ES-I3 (cell line): ENCODE measurements at regions not wholly inside any gene's neighbourhood (a gene's known extent, or its start where the extent isn't known, plus 50 kb on each side); places are given as distances from the start of the nearest gene placed in this dataset.
"Not testable (repeated sequence)": the region's sequence is repeated elsewhere in the genome, so short reads cannot be mapped to it uniquely, and the experiment has no call there.

Source experiments
- H3K36me3 ChIP-seq: 2 replicates; pipeline ENCODE4 v1.6.1; 2013; ENCODE audit warnings: mild to moderate bottlenecking, low read length, control low read depth, moderate library complexity; ENCODE audit not compliant: insufficient read depth
- H3K4me1 ChIP-seq: 2 replicates; pipeline ENCODE4 v1.6.1; 2013; ENCODE audit warnings: mild to moderate bottlenecking, control low read depth, low read length; ENCODE audit not compliant: insufficient read depth
- H3K9ac ChIP-seq: 2 replicates; pipeline ENCODE4 v1.6.1; 2013; ENCODE audit warnings: low read depth, mild to moderate bottlenecking, low read length, moderate library complexity
- H3K9me3 ChIP-seq: 2 replicates; pipeline ENCODE4 v1.6.1; 2013; ENCODE audit warnings: mild to moderate bottlenecking, low read length, moderate library complexity; ENCODE audit not compliant: control insufficient read depth, insufficient read depth

DNA sequence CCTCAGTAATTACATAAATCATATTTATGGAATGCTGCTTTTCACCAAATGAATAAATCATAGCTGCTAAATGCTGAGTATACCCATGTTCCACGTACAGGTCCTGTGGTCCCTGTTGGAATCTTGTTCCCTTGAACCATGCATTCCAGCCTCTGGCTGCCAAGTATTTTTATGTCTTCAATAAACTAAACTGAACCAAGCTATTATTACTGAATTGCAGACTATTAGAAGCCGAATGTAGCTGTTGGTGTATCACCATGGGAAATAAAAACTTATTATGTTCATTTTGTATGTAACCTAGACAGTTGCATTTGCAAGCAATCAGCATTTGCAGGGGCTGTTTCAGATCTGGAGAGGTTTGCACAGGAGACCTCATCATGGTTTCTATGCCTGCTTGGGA lies 362.4 kb downstream of the ADCYAP1 start:
- no peaks in the 10 kb centered on the region for H3K4me1 ChIP-seq
- H3K36me3 ChIP-seq, result no peaks in the 10 kb centered on the region
- no peaks in the 10 kb centered on the region for H3K9me3 ChIP-seq
- no peak overlapping the region for H3K9ac ChIP-seq

DNA sequence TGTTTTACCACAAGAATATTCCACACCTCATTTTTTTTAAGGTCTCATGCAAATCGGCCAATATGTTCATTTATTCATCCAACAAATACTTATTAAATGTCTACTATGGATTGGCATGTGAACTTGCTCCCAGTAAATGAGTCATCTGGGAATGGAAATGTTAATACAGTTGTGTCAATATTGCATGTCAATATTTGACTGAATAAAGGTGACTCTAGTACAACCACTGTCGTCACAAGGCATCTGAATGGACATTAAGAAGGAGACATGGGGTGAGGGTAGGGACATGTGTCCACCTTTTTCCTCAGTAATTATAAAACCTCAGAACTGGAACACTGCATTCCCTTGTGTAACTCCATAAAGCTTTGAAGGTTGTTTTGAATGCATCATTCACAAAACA lies 365.4 kb downstream of the ADCYAP1 start:
- Histone ChIP-seq H3K4me1 (no peaks in the 10 kb centered on the region), H3K9me3 (no peaks in the 10 kb centered on the region), H3K36me3 (no peaks in the 10 kb centered on the region), H3K9ac (no peak overlapping the region)

DNA sequence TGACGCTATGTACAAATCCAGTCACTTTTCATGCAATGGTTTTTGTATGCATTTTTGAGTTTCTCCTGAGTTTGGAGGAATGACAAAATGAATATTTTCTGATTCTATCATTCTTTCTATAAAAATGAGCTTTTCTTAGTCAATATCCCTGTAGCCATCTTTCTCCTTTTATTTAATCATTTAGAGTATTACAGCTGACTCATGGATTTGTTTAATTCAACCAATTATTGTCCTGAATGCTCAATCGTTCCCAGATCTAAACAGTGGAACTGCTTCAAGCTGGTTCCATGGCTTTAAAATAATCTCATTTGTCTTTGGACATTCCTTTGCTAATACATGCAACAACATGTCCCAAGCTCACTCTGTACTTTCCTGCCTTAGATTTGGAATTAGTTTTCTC lies 368.8 kb downstream of the ADCYAP1 start:
- H3K9ac ChIP-seq, result no peak overlapping the region
- no peaks in the 10 kb centered on the region for H3K4me1 ChIP-seq
- H3K9me3 ChIP-seq, result no peaks in the 10 kb centered on the region
- H3K36me3 ChIP-seq, result no peaks in the 10 kb centered on the region

- Histone ChIP-seq H3K4me1 (no peaks in the 10 kb centered on the region), H3K9me3 (no peaks in the 10 kb centered on the region), H3K9ac (no peak overlapping the region), H3K36me3 (no peaks in the 10 kb centered on the region)
These were observed 387.5 kb downstream of the ADCYAP1 start for GRCh38 chr18:1292167-1292566.

- H3K9ac ChIP-seq, result no peak overlapping the region
- H3K9me3 ChIP-seq, result no peaks in the 10 kb centered on the region
- H3K4me1 ChIP-seq, result no peaks in the 10 kb centered on the region
- H3K36me3 ChIP-seq, result no peaks in the 10 kb centered on the region
These were observed 389.6 kb downstream of the ADCYAP1 start for GRCh38 chr18:1294229-1294628.

DNA sequence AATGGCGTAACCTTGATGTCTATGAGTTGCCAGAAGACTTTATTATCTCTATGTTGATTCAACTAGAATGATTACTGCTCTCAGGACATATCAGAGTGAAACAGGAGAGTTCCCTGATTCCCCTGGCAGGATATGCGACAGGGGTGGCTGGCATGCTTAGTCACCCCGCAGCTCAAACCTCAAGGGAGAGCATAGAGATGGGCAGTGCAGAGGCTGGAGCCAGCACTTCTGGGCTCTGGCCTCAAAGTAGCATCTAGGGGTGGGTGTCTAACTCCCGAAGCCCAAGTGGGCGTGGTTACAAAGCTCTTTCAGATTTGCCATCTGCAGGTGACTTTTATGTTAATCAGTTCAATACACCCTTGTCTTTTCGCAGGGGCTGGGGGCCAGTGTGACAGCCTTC lies 391.6 kb downstream of the ADCYAP1 start:
- H3K4me1 ChIP-seq, result no peaks in the 10 kb centered on the region
- no peaks in the 10 kb centered on the region for H3K9me3 ChIP-seq
- H3K9ac ChIP-seq, result no peak overlapping the region
- H3K36me3 ChIP-seq, result no peaks in the 10 kb centered on the region

GRCh38 chr18:1302861-1303260 lies 398.2 kb downstream of the ADCYAP1 start:
- Histone ChIP-seq H3K4me1 (no peaks in the 10 kb centered on the region), H3K36me3 (no peaks in the 10 kb centered on the region), H3K9me3 (no peaks in the 10 kb centered on the region), H3K9ac (no peak overlapping the region)

- no peaks in the 10 kb centered on the region for H3K9me3 ChIP-seq
- no peak overlapping the region for H3K9ac ChIP-seq
- H3K4me1 ChIP-seq, result no peaks in the 10 kb centered on the region
- H3K36me3 ChIP-seq, result no peaks in the 10 kb centered on the region
These were observed 399.8 kb downstream of the ADCYAP1 start for GRCh38 chr18:1304392-1304992.

DNA sequence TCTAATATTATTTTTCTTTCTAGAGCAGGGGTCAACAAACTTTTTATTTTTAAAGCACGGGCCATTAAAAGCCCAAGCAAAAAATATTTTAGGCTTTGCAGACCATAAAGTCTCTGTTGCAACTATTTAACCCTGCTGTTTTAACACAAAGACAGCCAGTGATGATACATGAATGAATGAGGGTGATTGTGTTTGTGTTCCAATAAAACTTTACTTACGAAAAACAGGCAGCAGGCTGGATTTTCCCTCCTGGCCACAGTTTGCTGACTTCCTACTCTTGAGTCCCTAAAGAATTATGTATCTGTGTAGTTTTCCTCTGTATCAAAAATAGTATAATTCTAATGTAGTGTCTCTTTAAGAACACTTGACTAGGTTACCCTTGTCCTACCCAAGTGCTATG lies 402.0 kb downstream of the ADCYAP1 start:
- Histone ChIP-seq H3K4me1 (no peaks in the 10 kb centered on the region), H3K9ac (no peak overlapping the region), H3K9me3 (no peaks in the 10 kb centered on the region), H3K36me3 (no peaks in the 10 kb centered on the region)

GRCh38 chr18:1308686-1309085 lies 404.0 kb downstream of the ADCYAP1 start:
- Histone ChIP-seq H3K9ac (no peak overlapping the region), H3K36me3 (no peaks in the 10 kb centered on the region), H3K4me1 (no peaks in the 10 kb centered on the region), H3K9me3 (no peaks in the 10 kb centered on the region)

DNA sequence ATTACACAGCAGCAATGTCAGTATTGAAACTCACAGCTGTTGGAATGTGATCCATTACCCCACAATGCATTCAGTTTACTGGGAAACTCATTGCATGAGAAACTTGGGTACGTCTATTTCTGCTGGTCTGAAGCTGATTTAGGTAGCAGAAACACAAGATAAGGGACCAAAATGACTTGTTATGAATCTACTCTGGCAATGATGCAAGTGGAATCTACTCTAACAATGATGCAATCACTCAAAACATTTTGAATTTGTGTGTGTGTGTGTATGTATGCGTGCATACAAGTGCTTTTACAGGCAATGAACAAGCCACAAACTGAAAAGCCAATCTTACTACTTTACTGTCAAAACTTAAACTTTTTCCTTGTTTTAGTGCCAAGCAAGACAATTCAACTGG lies 406.7 kb downstream of the ADCYAP1 start:
- Histone ChIP-seq H3K4me1 (no peaks in the 10 kb centered on the region), H3K9me3 (no peaks in the 10 kb centered on the region), H3K9ac (no peak overlapping the region), H3K36me3 (no peaks in the 10 kb centered on the region)

DNA sequence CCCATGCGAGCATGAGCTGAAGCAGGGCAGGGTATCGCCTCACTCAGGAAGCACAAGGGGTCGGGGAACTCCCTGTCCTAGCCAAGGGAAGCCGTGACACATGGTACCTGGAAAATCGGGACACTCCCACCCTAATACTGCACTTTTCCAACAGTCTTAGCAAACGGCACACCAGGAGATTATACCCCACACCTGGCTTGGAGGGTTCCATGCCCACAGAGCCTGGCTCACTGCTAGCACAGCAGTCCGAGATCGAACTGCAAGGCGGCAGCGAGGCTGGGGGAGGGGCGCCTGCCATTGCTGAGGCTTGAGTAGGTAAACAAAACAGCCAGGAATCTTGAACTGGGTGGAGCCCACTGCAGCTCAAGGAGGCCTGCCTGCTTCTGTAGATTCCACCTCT lies 430.7 kb downstream of the ADCYAP1 start:
- H3K9ac ChIP-seq, H3K4me1 ChIP-seq, H3K36me3 ChIP-seq, H3K9me3 ChIP-seq: not testable (repeated sequence)

DNA sequence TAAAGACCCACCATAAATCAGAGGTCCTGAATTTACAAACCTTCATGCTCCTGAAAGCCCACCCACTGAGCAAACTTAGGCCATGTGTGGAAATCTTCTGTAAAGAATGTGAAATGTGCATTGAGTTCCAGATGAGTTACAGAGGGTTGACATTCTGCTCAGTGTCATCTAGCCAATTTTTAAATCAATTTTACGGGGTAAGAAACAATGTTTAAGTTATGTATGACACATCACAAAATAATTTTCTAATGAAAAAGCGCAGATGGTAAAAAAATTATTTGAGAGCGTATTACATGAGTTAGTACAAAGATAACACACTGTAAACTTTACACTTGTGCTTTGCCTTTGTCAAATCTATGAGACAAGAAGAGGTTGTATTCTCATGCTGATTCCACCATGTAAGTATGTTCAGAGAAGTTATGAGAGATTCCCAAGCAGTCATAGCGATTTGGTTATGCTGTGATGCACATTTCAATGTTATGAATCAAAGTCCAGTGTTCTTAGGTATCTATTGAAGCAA lies 446.3 kb downstream of the ADCYAP1 start:
- no peaks in the 10 kb centered on the region for H3K4me1 ChIP-seq
- H3K36me3 ChIP-seq, result no peaks in the 10 kb centered on the region
- no peak overlapping the region for H3K9ac ChIP-seq
- H3K9me3 ChIP-seq, result no peaks in the 10 kb centered on the region

DNA sequence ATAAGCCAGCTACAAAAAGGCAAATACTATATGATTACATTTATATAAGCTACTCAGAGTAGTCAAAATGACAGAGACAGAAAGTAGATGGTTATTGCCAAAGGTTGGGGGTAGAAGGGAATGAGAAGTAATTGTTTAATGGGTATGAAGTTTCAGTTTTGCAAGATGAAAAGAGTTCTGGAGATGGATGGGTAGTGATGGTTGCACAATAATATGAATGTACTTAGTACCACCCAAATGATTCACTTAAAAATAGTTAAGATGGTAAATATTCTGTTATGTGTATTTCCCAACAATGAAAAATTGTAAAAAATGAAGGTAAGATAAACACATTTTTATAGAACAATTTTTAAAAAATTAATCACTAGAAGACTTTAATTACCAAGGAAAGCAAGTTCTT lies 448.4 kb downstream of the ADCYAP1 start:
- Histone ChIP-seq H3K9me3 (no peaks in the 10 kb centered on the region), H3K36me3 (no peaks in the 10 kb centered on the region), H3K4me1 (no peaks in the 10 kb centered on the region), H3K9ac (no peak overlapping the region)

- no peak overlapping the region for H3K9ac ChIP-seq
- H3K9me3 ChIP-seq, result no peaks in the 10 kb centered on the region
- H3K4me1 ChIP-seq, result no peaks in the 10 kb centered on the region
- H3K36me3 ChIP-seq, result no peaks in the 10 kb centered on the region
These were observed 453.1 kb downstream of the ADCYAP1 start for GRCh38 chr18:1357724-1358123.

DNA sequence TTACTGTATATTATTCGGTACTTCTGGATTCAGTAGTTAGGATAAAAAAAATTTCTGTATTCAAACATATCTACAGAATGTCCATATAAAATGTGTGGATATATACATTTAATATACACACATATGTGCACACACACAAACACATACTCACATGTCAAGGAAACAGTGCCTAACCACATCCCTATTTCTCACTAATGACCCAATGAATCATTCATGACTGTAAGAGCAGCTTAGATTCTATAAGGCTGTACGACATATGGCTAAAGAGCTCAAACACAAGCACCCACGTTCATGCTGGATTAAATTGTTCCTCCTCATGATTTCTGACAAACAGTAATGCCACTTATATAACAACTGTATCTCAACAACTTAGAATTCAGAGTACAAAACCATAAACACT lies 457.3 kb downstream of the ADCYAP1 start:
- Histone ChIP-seq H3K36me3 (no peaks in the 10 kb centered on the region), H3K9ac (no peak overlapping the region), H3K9me3 (no peaks in the 10 kb centered on the region), H3K4me1 (no peaks in the 10 kb centered on the region)
